Neural crest cell (in vitro differentiated cells): ENCODE measurements at regions not wholly inside any gene's neighbourhood (a gene's known extent, or its start where the extent isn't known, plus 50 kb on each side); places are given as distances from the start of the nearest gene placed in this dataset.

Experiments used
- DNase-seq: peaks from one replicate; pipeline ENCODE4 v3.0.0; 2021; ENCODE audit warnings: low read depth, mixed read lengths, low spot score
- H3K27ac Mint-ChIP-seq: one replicate; pipeline ENCODE4 v1.8.0; 2021; ENCODE audit warnings: mild to moderate bottlenecking, mixed read lengths; ENCODE audit not compliant: unreplicated experiment
- H3K27me3 Mint-ChIP-seq: 2 replicates; pipeline ENCODE4 v1.8.0; 2021; ENCODE audit warnings: low read depth, mild to moderate bottlenecking, mixed read lengths
- H3K36me3 Mint-ChIP-seq: 2 replicates; pipeline ENCODE4 v1.8.0; 2021; ENCODE audit warnings: low read depth, mild to moderate bottlenecking, mixed read lengths
- H3K4me1 Mint-ChIP-seq: 2 replicates; pipeline ENCODE4 v1.8.0; 2021; ENCODE audit warnings: mixed read lengths
- H3K4me3 Mint-ChIP-seq: one replicate; pipeline ENCODE4 v1.8.0; 2021; ENCODE audit warnings: mild to moderate bottlenecking, mixed read lengths
- H3K9me3 Mint-ChIP-seq: 2 replicates; pipeline ENCODE4 v1.8.0; 2021; ENCODE audit warnings: mixed read lengths
- CTCF ChIP-seq: fragments of 200-600 bp; sonication (generic); conservative IDR thresholded peaks from 2 replicates; pipeline ENCODE4 v1.5.0; 2021; ENCODE audit warnings: antibody characterized with exemption, mild to moderate bottlenecking

- no peak for DNase-seq
- Mint-ChIP-seq H3K9me3 (peaks cover 16% of the 10 kb centered on the region), H3K27me3 (no peaks in the 10 kb centered on the region), H3K27ac (no peak overlapping the region), H3K36me3 (peaks cover 7% of the 10 kb centered on the region), H3K4me3 (no peak overlapping the region), H3K4me1 (no peaks in the 10 kb centered on the region)
- no peak for TF ChIP-seq CTCF
Measured at GRCh38 chr2:128808462-128809258, 490.0 kb upstream of the HS6ST1 start.

- Mint-ChIP-seq H3K27me3 (no peaks in the 10 kb centered on the region), H3K4me3 (no peak overlapping the region), H3K27ac (no peak overlapping the region), H3K4me1 (no peaks in the 10 kb centered on the region), H3K9me3 (peaks cover 16% of the 10 kb centered on the region), H3K36me3 (peaks cover 7% of the 10 kb centered on the region)
- no peak for TF ChIP-seq CTCF
- DNase-seq = no peak
Measured at GRCh38 chr2:128809259-128809636, 490.6 kb upstream of the HS6ST1 start.

DNA sequence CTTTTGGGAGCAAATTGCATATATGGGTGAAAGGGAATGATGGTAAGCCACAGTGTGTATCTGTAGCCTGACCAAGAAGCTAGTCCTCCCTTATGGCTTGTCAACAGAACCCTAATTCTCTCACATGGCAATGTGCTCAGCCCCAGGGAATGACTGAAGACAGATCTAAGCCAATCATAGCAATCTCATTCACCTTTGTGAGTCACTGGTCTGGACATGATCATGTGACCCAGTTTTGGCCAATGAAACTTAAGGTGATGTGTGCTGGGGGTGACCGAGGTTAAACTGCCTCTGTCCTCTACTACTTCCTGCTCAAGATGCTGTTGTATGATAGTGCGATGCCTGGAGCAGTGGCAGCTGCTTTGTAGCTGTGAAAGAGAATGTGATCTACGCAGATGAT is 491.2 kb upstream of the HS6ST1 start:
- no peak for DNase-seq
- no peaks in the 10 kb centered on the region for H3K27me3 Mint-ChIP-seq
- no peak overlapping the region for H3K27ac Mint-ChIP-seq
- H3K4me1 Mint-ChIP-seq = no peaks in the 10 kb centered on the region
- peaks cover 16% of the 10 kb centered on the region for H3K9me3 Mint-ChIP-seq
- no peak overlapping the region for H3K4me3 Mint-ChIP-seq
- no peak for TF ChIP-seq CTCF
- H3K36me3 Mint-ChIP-seq = peaks cover 7% of the 10 kb centered on the region

- Mint-ChIP-seq H3K36me3 (peaks cover 5% of the 10 kb centered on the region), H3K4me1 (peaks cover 9% of the 10 kb centered on the region), H3K27ac (no peak overlapping the region), H3K4me3 (no peak overlapping the region), H3K27me3 (no peaks in the 10 kb centered on the region), H3K9me3 (peaks cover 19% of the 10 kb centered on the region)
- no peak for DNase-seq
- no peak for TF ChIP-seq CTCF
Measured at GRCh38 chr2:128812183-128812940, 493.7 kb upstream of the HS6ST1 start.

DNA sequence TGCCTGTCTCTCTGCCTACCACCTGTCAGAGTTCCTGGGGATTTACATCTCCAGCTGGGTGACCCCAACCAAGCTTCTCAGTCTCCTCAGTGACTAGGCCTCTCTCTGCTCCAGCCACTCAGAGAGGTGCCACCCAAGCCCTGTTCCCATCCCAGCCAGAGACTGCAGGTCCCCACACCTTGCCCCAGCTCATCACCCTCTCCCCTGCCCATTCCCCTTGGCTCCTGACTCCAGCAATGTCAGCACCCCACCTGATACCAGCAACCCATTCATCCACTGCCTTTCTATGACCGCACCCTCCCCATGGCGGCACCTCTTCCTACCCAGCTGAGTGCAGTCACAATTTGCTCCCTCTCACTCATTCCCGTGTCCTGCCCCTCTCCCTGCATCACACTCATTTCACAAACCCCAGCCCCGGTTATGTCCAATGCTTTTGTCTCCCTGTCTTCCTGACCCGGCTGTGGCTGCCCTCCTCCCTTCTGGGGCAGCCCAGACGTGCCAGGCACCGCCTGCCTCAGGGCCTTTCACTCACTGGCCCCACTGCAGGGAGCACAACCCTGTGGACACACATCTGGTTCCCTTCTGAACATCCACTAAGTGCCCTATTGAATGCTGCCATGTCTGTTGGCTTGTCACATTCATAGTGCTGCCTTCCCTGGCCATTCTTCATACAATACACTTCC is 494.8 kb upstream of the HS6ST1 start:
- TF ChIP-seq CTCF = no peak
- Mint-ChIP-seq H3K36me3 (peaks cover 3% of the 10 kb centered on the region), H3K4me3 (no peak overlapping the region), H3K27me3 (no peaks in the 10 kb centered on the region), H3K9me3 (peaks cover 14% of the 10 kb centered on the region), H3K27ac (peak overlapping the region; percentile 75), H3K4me1 (peaks cover 20% of the 10 kb centered on the region)
- no peak for DNase-seq
